Loucy (cell line): ENCODE measurements at regions not wholly inside any gene's neighbourhood (a gene's known extent, or its start where the extent isn't known, plus 50 kb on each side); places are given as distances from the start of the nearest gene placed in this dataset.

Source experiments
- H2AFZ ChIP-seq: fragments of 200-600 bp; sonication (generic); 2 replicates; pipeline ENCODE4 v1.6.0; 2016; ENCODE audit warnings: antibody characterized with exemption, mild to moderate bottlenecking, low read length, moderate library complexity
- H3F3A ChIP-seq: fragments of 200-600 bp; 2 replicates; pipeline ENCODE4 v1.6.0; 2016; ENCODE audit warnings: antibody characterized with exemption, low read depth, mild to moderate bottlenecking
- H3K27me3 ChIP-seq: fragments of 200-600 bp; sonication (generic); 2 replicates; pipeline ENCODE4 v1.6.1; 2014; ENCODE audit warnings: low read length, mild to moderate bottlenecking; ENCODE audit not compliant: insufficient read depth, poor library complexity, severe bottlenecking
- H3K36me3 ChIP-seq: fragments of 200-600 bp; sonication (generic); 2 replicates; pipeline ENCODE4 v1.6.1; 2016; ENCODE audit warnings: low read length; ENCODE audit not compliant: insufficient read depth
- H3K4me1 ChIP-seq: fragments of 200-600 bp; sonication (generic); 2 replicates; pipeline ENCODE4 v1.5.1; 2014; ENCODE audit warnings: low read length, mild to moderate bottlenecking; ENCODE audit not compliant: insufficient read depth, poor library complexity, severe bottlenecking
- H3K4me2 ChIP-seq: fragments of 200-600 bp; sonication (generic); 2 replicates; pipeline ENCODE4 v1.6.0; 2014; ENCODE audit warnings: antibody characterized with exemption, low read length, low read depth, mild to moderate bottlenecking; ENCODE audit not compliant: poor library complexity, severe bottlenecking
- H3K4me3 ChIP-seq: fragments of 200-600 bp; sonication (generic); 2 replicates; pipeline ENCODE4 v1.5.1; 2014; ENCODE audit warnings: low read length, mild to moderate bottlenecking, mixed read lengths; ENCODE audit not compliant: poor library complexity, severe bottlenecking
- H3K79me2 ChIP-seq: fragments of 200-600 bp; sonication (generic); 2 replicates; pipeline ENCODE4 v1.6.1; 2014; ENCODE audit warnings: low read length; ENCODE audit not compliant: insufficient read depth
- H3K9ac ChIP-seq: fragments of 200-600 bp; sonication (generic); 2 replicates; pipeline ENCODE4 v1.6.0; 2014; ENCODE audit warnings: mild to moderate bottlenecking, low read depth, low read length, moderate library complexity; ENCODE audit not compliant: poor library complexity, severe bottlenecking
- H3K9me2 ChIP-seq: fragments of 200-600 bp; sonication (generic); replicated peaks from 2 replicates; pipeline ENCODE4 v1.6.1; 2016; ENCODE audit warnings: low read depth, low read length, mixed read lengths
- H3K9me3 ChIP-seq: fragments of 200-600 bp; sonication (generic); 2 replicates; pipeline ENCODE4 v1.6.1; 2014; ENCODE audit warnings: mild to moderate bottlenecking, antibody characterized with exemption, low read length, low read depth; ENCODE audit not compliant: insufficient read depth
- H4K20me1 ChIP-seq: fragments of 200-600 bp; sonication (generic); 2 replicates; pipeline ENCODE4 v1.6.0; 2014; ENCODE audit warnings: antibody characterized with exemption, low read length, mild to moderate bottlenecking; ENCODE audit not compliant: insufficient read depth, poor library complexity, severe bottlenecking
- EZH2phosphoT487 ChIP-seq: fragments of 200-600 bp; IDR thresholded peaks from 2 replicates; pipeline ENCODE4 v1.6.1; 2018; ENCODE audit warnings: antibody characterized with exemption, mild to moderate bottlenecking, moderate library complexity, borderline replicate concordance
- TF ChIP-seq, protein P1 (sequence below): fragments of 200-600 bp; sonication (generic); conservative IDR thresholded peaks from 2 replicates; pipeline ENCODE4 v1.5.1; 2014; ENCODE audit warnings: mild to moderate bottlenecking, antibody characterized with exemption, low read length

DNA sequence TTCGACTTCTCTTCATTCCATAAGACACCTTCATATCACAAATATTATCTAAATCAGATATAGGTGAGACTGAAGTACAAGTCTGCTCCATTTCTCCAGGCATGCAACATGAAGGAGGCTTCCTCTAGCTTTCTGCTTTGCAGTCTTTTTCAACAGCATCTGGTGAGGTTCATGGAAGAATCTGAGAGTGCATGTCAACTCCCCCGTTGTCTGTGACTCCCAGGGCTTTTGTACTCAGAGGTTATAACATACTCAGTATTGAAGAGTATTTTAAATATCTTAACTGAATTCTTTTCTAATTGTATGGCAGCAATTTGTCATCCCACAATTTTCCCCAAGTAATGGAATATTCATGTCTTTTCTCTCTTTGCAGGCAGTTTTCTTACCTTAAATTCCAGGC is 448.7 kb downstream of the CDH8 start:
- H3F3A ChIP-seq = no peaks in the 10 kb centered on the region
- no peaks in the 10 kb centered on the region for H3K27me3 ChIP-seq
- H3K36me3 ChIP-seq = no peaks in the 10 kb centered on the region
- H3K9me3 ChIP-seq = no peaks in the 10 kb centered on the region
- H3K9me2 ChIP-seq = no peaks in the 10 kb centered on the region
- H3K9ac ChIP-seq = no peak overlapping the region
- H3K4me3 ChIP-seq = no peak overlapping the region
- no peak for TF ChIP-seq EZH2phosphoT487
- TF ChIP-seq, protein P1, sequence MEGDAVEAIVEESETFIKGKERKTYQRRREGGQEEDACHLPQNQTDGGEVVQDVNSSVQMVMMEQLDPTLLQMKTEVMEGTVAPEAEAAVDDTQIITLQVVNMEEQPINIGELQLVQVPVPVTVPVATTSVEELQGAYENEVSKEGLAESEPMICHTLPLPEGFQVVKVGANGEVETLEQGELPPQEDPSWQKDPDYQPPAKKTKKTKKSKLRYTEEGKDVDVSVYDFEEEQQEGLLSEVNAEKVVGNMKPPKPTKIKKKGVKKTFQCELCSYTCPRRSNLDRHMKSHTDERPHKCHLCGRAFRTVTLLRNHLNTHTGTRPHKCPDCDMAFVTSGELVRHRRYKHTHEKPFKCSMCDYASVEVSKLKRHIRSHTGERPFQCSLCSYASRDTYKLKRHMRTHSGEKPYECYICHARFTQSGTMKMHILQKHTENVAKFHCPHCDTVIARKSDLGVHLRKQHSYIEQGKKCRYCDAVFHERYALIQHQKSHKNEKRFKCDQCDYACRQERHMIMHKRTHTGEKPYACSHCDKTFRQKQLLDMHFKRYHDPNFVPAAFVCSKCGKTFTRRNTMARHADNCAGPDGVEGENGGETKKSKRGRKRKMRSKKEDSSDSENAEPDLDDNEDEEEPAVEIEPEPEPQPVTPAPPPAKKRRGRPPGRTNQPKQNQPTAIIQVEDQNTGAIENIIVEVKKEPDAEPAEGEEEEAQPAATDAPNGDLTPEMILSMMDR = no peak
- H3K4me1 ChIP-seq = no peaks in the 10 kb centered on the region
- no peaks in the 10 kb centered on the region for H4K20me1 ChIP-seq
- no peak overlapping the region for H2AFZ ChIP-seq
- no peak overlapping the region for H3K4me2 ChIP-seq
- H3K79me2 ChIP-seq = no peaks in the 10 kb centered on the region

DNA sequence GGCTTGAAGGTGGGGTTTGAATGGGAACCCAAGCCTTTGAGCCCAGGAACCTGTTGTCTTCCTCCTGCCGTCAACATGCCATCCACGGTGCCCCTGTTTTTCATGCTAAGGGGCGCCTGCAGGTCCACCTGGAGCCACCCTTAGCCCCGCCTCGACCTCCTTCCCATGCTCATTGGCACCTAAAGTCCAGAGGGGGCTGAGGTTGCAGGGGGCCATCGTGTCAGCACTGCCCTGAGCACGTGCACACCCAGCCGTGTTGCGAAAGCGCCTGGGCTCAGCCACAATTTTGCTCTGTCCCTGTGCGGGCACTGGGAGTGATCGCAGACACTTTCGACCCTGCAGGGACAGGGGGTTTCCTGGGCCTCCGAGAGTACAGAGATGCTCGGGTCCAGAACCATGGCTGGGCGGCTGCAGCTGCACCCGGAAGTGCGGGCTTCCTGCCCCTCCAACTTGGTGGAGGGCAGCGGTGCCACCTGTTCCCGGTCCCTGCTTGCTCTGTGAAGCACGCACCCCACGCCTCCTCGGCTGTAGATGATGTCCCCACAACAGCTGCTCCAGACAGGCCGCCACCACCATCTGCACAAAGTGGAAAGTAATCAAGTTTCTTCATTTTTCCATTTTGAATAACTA is 454.7 kb downstream of the CDH8 start:
- Histone ChIP-seq H3K79me2 (no peaks in the 10 kb centered on the region), H3K4me1 (no peaks in the 10 kb centered on the region), H3K27me3 (no peaks in the 10 kb centered on the region), H3K9me3 (no peaks in the 10 kb centered on the region), H4K20me1 (no peaks in the 10 kb centered on the region), H2AFZ (no peak overlapping the region), H3K36me3 (no peaks in the 10 kb centered on the region), H3K4me2 (no peak overlapping the region), H3F3A (no peaks in the 10 kb centered on the region), H3K9ac (no peak overlapping the region), H3K4me3 (no peak overlapping the region), H3K9me2 (no peaks in the 10 kb centered on the region)
- TF ChIP-seq EZH2phosphoT487 = no peak
- TF ChIP-seq, protein P1 = no peak

DNA sequence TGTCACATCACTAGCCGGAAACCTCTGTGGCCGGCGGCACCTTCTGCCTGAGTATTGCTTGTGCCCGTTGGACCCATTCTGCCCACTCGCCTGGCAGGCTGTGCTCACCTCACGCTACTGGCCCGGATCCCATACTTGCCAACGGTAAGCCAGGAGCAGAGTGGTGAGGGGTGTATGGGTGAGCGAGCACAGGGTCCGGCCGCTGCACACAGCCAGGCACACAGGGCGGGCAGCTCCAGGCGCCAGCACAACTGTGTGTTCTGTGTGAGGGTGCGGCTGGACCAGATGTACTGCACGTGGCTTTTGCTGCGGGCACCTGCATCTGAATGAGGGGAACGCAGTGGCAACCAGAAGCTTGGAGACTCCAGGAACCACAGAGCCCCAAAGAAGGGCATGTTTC is 455.7 kb downstream of the CDH8 start:
- H3F3A ChIP-seq = no peaks in the 10 kb centered on the region
- no peaks in the 10 kb centered on the region for H4K20me1 ChIP-seq
- no peaks in the 10 kb centered on the region for H3K79me2 ChIP-seq
- H3K36me3 ChIP-seq = no peaks in the 10 kb centered on the region
- no peak for TF ChIP-seq EZH2phosphoT487
- TF ChIP-seq, protein P1 = no peak
- no peak overlapping the region for H3K4me2 ChIP-seq
- no peak overlapping the region for H2AFZ ChIP-seq
- H3K9ac ChIP-seq = no peak overlapping the region
- no peaks in the 10 kb centered on the region for H3K9me2 ChIP-seq
- H3K27me3 ChIP-seq = no peaks in the 10 kb centered on the region
- H3K4me1 ChIP-seq = no peaks in the 10 kb centered on the region
- no peaks in the 10 kb centered on the region for H3K9me3 ChIP-seq
- H3K4me3 ChIP-seq = no peak overlapping the region
